B cell (primary cell): ENCODE measurements at regions not wholly inside any gene's neighbourhood (a gene's known extent, or its start where the extent isn't known, plus 50 kb on each side); places are given as distances from the start of the nearest gene placed in this dataset.
"Not testable (repeated sequence)": the region's sequence is repeated elsewhere in the genome, so short reads cannot be mapped to it uniquely, and the experiment has no call there.

ENCODE experiments used
- ATAC-seq: fragments of 200-7000 bp; cut with Tn5 transposase; one replicate; pipeline ENCODE4 v1.10.0; 2021; ENCODE audit warnings: low read depth, mild to moderate bottlenecking, moderate number of reproducible peaks, moderate library complexity
- CTCF ChIA-PET: fragments of 350-600 bp; sonication (Branson Sonifier 250); formaldehyde crosslinking; loops from one replicate; lab custom pipeline; 2021; ENCODE audit warnings: antibody characterized with exemption, inconsistent platforms; lab: Charles Lee
- POLR2A ChIA-PET: fragments of 350-600 bp; sonication (Branson Sonifier 250); formaldehyde crosslinking; loops from one replicate; lab custom pipeline; 2021; ENCODE audit warnings: antibody characterized with exemption; lab: Charles Lee
- DNase-seq: peaks from one replicate; pipeline ENCODE4 v3.0.0; 2013
- H2AFZ ChIP-seq: 2 replicates; pipeline ENCODE4 v1.6.1; 2012; ENCODE audit warnings: mild to moderate bottlenecking, low read depth, low read length; ENCODE audit not compliant: insufficient read depth, poor library complexity, severe bottlenecking
- H3K27ac ChIP-seq, 2 donors: 1 replicate in 1 of 2; 2 replicates in 1 of 2; pipeline ENCODE4 v1.5.1; 2012 to 2013; ENCODE audit warnings: low read length in 2 of 2, mild to moderate bottlenecking in 2 of 2, moderate library complexity in 1 of 2
- H3K27me3 ChIP-seq, 4 experiments: fragments of 200-600 bp in 1 of 4; sonication (generic) in 1 of 4; replicated peaks in 1 of 4; 1 replicate in 2 of 4; 2 replicates in 2 of 4; pipeline versions ENCODE4 v1.6.1 to v1.7.0; 2013 to 2016; ENCODE audit warnings: low read length in 3 of 4, mild to moderate bottlenecking in 2 of 4, mixed read lengths in 1 of 4, moderate library complexity in 1 of 4; ENCODE audit not compliant: insufficient read depth in 4 of 4, control insufficient read depth in 3 of 4; ENCODE audit errors: control extremely low read depth in 1 of 4
- H3K36me3 ChIP-seq, 2 experiments: replicated peaks in 1 of 2; 1 replicate in 1 of 2; 2 replicates in 1 of 2; pipeline versions ENCODE4 v1.6.1 to v1.7.1; 2013; ENCODE audit warnings: low read length in 1 of 2; ENCODE audit not compliant: insufficient read depth in 2 of 2, control insufficient read depth in 1 of 2; ENCODE audit errors: control extremely low read depth in 1 of 2, extremely low read depth in 1 of 2
- H3K4me1 ChIP-seq, 2 donors: fragments of 200-600 bp in 1 of 2; sonication (generic) in 1 of 2; 1 replicate in 1 of 2; 2 replicates in 1 of 2; pipeline versions ENCODE4 v1.5.1 to v1.6.1; 2013 to 2017; ENCODE audit warnings: low read length in 2 of 2; ENCODE audit not compliant: control insufficient read depth in 2 of 2, insufficient read depth in 2 of 2
- H3K4me2 ChIP-seq: replicated peaks from 2 replicates; pipeline ENCODE3; 2012; ENCODE audit warnings: mild to moderate bottlenecking, low read depth, low read length; ENCODE audit not compliant: poor library complexity, severe bottlenecking
- H3K4me3 ChIP-seq, 5 experiments: fragments of 200-600 bp in 1 of 5; sonication (generic) in 1 of 5; 1 replicate in 3 of 5; 2 replicates in 2 of 5; pipeline versions ENCODE4 v1.5.1 to v1.7.0; 2011 to 2016; ENCODE audit warnings: low read length in 4 of 5, mild to moderate bottlenecking in 4 of 5, low read depth in 2 of 5, control low read depth in 1 of 5, moderate library complexity in 1 of 5; ENCODE audit not compliant: insufficient read depth in 1 of 5; ENCODE audit errors: control extremely low read depth in 1 of 5, extremely low read depth in 1 of 5
- H3K79me2 ChIP-seq: fragments of 200-600 bp; sonication (generic); one replicate; pipeline ENCODE4 v1.6.0; 2016; ENCODE audit warnings: low read length; ENCODE audit not compliant: control insufficient read depth, insufficient read depth
- H3K9ac ChIP-seq: fragments of 200-600 bp; sonication (generic); 2 replicates; pipeline ENCODE4 v1.6.1; 2017; ENCODE audit warnings: mild to moderate bottlenecking, low read length, moderate library complexity
- H3K9me3 ChIP-seq, 3 donors: one replicate each; pipeline versions ENCODE4 v1.6.1 to v1.7.1; 2013; ENCODE audit warnings: low read length in 2 of 3; ENCODE audit not compliant: control insufficient read depth in 2 of 3, insufficient read depth in 1 of 3; ENCODE audit errors: control extremely low read depth in 1 of 3
- H4K20me1 ChIP-seq: 2 replicates; pipeline ENCODE4 v1.6.0; 2012; ENCODE audit warnings: mild to moderate bottlenecking, low read length; ENCODE audit not compliant: insufficient read depth, control insufficient read depth, poor library complexity, severe bottlenecking
- H3K27ac Mint-ChIP-seq: one replicate; pipeline ENCODE4 v1.8.0; 2021; ENCODE audit warnings: mixed read lengths
- H3K27me3 Mint-ChIP-seq: one replicate; pipeline ENCODE4 v1.8.0; 2021; ENCODE audit warnings: mixed read lengths
- H3K4me1 Mint-ChIP-seq: one replicate; pipeline ENCODE4 v1.8.0; 2021; ENCODE audit warnings: mixed read lengths
- H3K4me3 Mint-ChIP-seq: one replicate; pipeline ENCODE4 v1.8.0; 2021; ENCODE audit warnings: mixed read lengths
- H3K9me3 Mint-ChIP-seq: one replicate; pipeline ENCODE4 v1.8.0; 2022; ENCODE audit warnings: mixed read lengths; ENCODE audit not compliant: insufficient read depth
- CTCF ChIP-seq: fragments of 200-600 bp; IDR thresholded peaks from one replicate; pipeline ENCODE4 v1.8.0; 2022; ENCODE audit warnings: antibody characterized with exemption, mild to moderate bottlenecking
- EZH2 ChIP-seq: IDR thresholded peaks from 2 replicates; pipeline ENCODE4 v1.6.1; 2012; ENCODE audit warnings: borderline replicate concordance, low read depth, mild to moderate bottlenecking, moderate library complexity, low read length; ENCODE audit not compliant: insufficient read depth, poor library complexity, severe bottlenecking
- WGBS: methylation state at CpG from one replicate; pipeline ENCODE4 v1.1.5; 2013; ENCODE audit warnings: missing lambda C conversion rate; ENCODE audit not compliant: insufficient coverage; 5-methylcytosine and 5-hydroxymethylcytosine counted together
- intact Hi-C: fragments of 100-400 bp; cut with micrococcal nuclease; formaldehyde crosslinking; loops from one replicate; pipeline ENCODE4 v1.10.0; 2022

DNA sequence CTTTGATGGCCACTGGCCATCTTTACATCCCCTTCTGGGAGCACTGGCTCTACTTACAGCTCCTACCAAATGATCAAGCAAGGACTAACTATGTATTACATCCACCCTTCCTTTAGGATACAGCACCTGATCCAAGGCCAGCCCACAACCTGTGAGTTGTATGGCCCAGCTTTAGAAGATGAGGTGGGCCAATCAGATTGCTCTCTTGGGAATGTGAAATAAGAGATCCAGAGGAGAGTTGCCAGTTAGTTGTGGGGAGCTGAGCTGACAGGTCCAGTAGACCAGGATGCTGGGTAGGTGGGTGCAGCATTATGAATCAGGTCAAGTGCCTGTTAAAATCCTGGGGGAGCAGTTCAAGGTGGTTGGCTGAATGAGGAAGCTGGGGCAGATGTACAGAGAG, 111.5 kb downstream of the GNL3L start:
- Mint-ChIP-seq H3K27ac (peak overlapping the region; percentile 41), H3K27me3 (no peaks in the 10 kb centered on the region), H3K4me3 (no peak overlapping the region), H3K9me3 (no peaks in the 10 kb centered on the region), H3K4me1 (peaks cover 10% of the 10 kb centered on the region)
- Histone ChIP-seq H3K9ac (no peak overlapping the region), H3K4me1 (peaks cover 0 to 12% of the 10 kb centered on the region in 2 donors), H2AFZ (no peak overlapping the region), H3K4me2 (no peak overlapping the region), H3K27ac (no peak overlapping the region), H3K4me3 (no peak overlapping the region), H4K20me1 (no peaks in the 10 kb centered on the region), H3K36me3 (no peaks in the 10 kb centered on the region), H3K27me3 (no peaks in the 10 kb centered on the region), H3K79me2 (no peaks in the 10 kb centered on the region), H3K9me3 (no peaks in the 10 kb centered on the region)
- DNase-seq (no peak), ATAC-seq (no peak)
- no peak for TF ChIP-seq EZH2
- no peak for TF ChIP-seq CTCF
- intact Hi-C loops, result loop anchor here (10.0 kb wide), 1 partner anchor 1003 kb away; no protein-coding TSS in a partner anchor
- ChIA-PET CTCF (interaction anchor here (3.5 kb wide), 1 partner anchor 145 kb away, joined by 22 read pairs; no protein-coding TSS in a partner anchor), POLR2A (no interaction called here)

GRCh38 chrX:54647607-54648006, 117.6 kb downstream of the GNL3L start:
- CTCF ChIA-PET, H3K79me2 ChIP-seq, H3K4me1 Mint-ChIP-seq, H2AFZ ChIP-seq, H3K4me2 ChIP-seq, H3K4me3 ChIP-seq, H3K9me3 ChIP-seq, H3K4me3 Mint-ChIP-seq, POLR2A ChIA-PET, H3K9me3 Mint-ChIP-seq, H3K36me3 ChIP-seq, H3K4me1 ChIP-seq, H3K9ac ChIP-seq, H3K27me3 Mint-ChIP-seq, DNase-seq, ATAC-seq, H3K27ac ChIP-seq, H3K27me3 ChIP-seq, H4K20me1 ChIP-seq, H3K27ac Mint-ChIP-seq: not testable (repeated sequence)
- no CpG with 5 or more reads among the region's 4 CpGs for WGBS
- intact Hi-C loops, result loop anchor here (10.0 kb wide), 1 partner anchor 997 kb away; no protein-coding TSS in a partner anchor
